Gastrocnemius medialis (tissue), 4 donors: ENCODE measurements at regions not wholly inside any gene's neighbourhood (a gene's known extent, or its start where the extent isn't known, plus 50 kb on each side); places are given as distances from the start of the nearest gene placed in this dataset.

Experiments
- POLR2A ChIP-seq, 2 donors: fragments of 450-650 bp; IDR thresholded peaks; one replicate each; pipeline ENCODE4 v1.6.1; 2017; ENCODE audit warnings: antibody characterized with exemption in 2 of 2, mild to moderate bottlenecking in 2 of 2, moderate library complexity in 2 of 2
- TF ChIP-seq, protein P1 (sequence below), 5 experiments: fragments of 450-650 bp in 3 of 5; fragments of 200-600 bp in 2 of 5; sonication (generic) in 2 of 5; IDR thresholded peaks in 4 of 5; conservative IDR thresholded peaks in 1 of 5; 1 replicate in 4 of 5; 2 replicates in 1 of 5; pipeline ENCODE4 v1.5.1; 2016 to 2019; ENCODE audit warnings: antibody characterized with exemption in 5 of 5, mild to moderate bottlenecking in 3 of 5, moderate library complexity in 3 of 5

- TF ChIP-seq, protein P1, sequence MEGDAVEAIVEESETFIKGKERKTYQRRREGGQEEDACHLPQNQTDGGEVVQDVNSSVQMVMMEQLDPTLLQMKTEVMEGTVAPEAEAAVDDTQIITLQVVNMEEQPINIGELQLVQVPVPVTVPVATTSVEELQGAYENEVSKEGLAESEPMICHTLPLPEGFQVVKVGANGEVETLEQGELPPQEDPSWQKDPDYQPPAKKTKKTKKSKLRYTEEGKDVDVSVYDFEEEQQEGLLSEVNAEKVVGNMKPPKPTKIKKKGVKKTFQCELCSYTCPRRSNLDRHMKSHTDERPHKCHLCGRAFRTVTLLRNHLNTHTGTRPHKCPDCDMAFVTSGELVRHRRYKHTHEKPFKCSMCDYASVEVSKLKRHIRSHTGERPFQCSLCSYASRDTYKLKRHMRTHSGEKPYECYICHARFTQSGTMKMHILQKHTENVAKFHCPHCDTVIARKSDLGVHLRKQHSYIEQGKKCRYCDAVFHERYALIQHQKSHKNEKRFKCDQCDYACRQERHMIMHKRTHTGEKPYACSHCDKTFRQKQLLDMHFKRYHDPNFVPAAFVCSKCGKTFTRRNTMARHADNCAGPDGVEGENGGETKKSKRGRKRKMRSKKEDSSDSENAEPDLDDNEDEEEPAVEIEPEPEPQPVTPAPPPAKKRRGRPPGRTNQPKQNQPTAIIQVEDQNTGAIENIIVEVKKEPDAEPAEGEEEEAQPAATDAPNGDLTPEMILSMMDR (IDR thresholded peaks at IDR 0.05 in 4 of 5, conservative IDR thresholded peaks at IDR 0.05 in 1 of 5) = no peak
- TF ChIP-seq POLR2A (IDR thresholded peaks at IDR 0.05) = no peak
Measured at GRCh38 chr5:12626556-12626955, 722.3 kb upstream of the CTNND2 start.
